Erythroblast (primary cell): ENCODE measurements at regions not wholly inside any gene's neighbourhood (a gene's known extent, or its start where the extent isn't known, plus 50 kb on each side); places are given as distances from the start of the nearest gene placed in this dataset.

Experiments
- GATA1 ChIP-seq: IDR thresholded peaks from 2 replicates; pipeline ENCODE4 v1.6.1; 2011; ENCODE audit warnings: low read depth, mild to moderate bottlenecking, control low read depth, low read length, moderate library complexity
- POLR2A ChIP-seq: IDR thresholded peaks from 2 replicates; pipeline ENCODE4 v1.6.1; 2011; ENCODE audit warnings: mild to moderate bottlenecking, low read length

DNA sequence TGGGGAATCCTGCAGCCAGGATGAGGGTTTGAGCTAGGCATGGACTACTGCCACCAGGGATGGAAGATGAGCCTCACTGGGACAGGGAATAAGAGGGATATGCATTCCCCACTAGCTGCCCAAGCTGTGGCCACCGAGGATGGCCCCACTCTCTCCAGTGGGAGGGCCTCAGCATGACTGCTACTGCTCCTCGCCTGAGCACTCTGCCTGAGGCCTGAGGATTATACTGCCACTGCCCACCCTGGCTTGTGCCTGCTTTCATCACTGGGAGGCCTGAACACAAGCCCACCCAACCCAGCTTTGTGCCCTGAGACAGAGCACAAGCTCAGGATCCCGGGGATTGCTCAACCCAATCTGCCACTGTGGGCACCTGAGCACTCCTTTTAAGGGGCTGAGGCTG is 425.6 kb downstream of the RASEF start:
- TF ChIP-seq POLR2A = no peak
- no peak for TF ChIP-seq GATA1
